ENCODE measurements at regions not wholly inside any gene's neighbourhood (a gene's known extent, or its start where the extent isn't known, plus 50 kb on each side); places are given as distances from the start of the nearest gene placed in this dataset.

DNA sequence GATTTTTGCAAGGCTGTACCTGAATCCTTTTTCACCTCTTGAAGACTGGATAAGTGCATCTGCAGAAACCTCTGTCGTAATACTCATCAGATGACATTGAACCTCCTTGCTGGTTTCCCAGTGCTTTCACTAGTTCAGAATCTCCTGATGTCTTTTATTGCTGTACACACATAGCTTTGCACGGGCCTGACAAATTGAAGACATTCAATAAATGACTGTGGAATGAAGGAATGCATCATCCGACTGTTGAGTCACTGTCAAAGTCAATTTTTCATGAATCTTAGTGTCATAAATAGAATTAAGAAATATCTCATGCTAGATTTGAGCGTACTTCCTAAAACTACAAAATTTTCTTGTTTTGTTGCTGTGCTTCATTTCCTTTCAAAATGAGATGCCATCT lies 598.2 kb upstream of the MAP3K7 start:
- Histone ChIP-seq H3K9ac (ENCODE audit: insufficient read depth, low read length, poor library complexity, severe bottlenecking) (no peak overlapping the region), H3K79me2 (ENCODE audit: insufficient read depth, low read length) (no peaks in the 10 kb centered on the region), H3K27me3 (ENCODE audit: control insufficient read depth in 2 of 2, insufficient read depth in 2 of 2, low read length in 2 of 2) (no peaks in the 10 kb centered on the region), H4K20me1 (ENCODE audit: insufficient read depth, low read length) (no peaks in the 10 kb centered on the region), H2AFZ (ENCODE audit: insufficient read depth, low read depth, low read length, poor library complexity, severe bottlenecking) (no peak overlapping the region), H3K36me3 (replicated peaks in 1 of 2; ENCODE audit: control insufficient read depth in 1 of 2, insufficient read depth in 2 of 2, low read length in 2 of 2) (no peaks in the 10 kb centered on the region), H3K4me3 (replicated peaks in 1 of 3; ENCODE audit: low read depth in 2 of 3, low read length in 3 of 3) (no peak overlapping the region), H3K27ac (ENCODE audit: low read depth in 1 of 2, low read length in 2 of 2) (no peak overlapping the region), H3K4me2 (replicated peaks; ENCODE audit: extremely low read depth, low read length, poor library complexity, severe bottlenecking) (no peak overlapping the region), H3K9me3 (replicated peaks in 1 of 2; ENCODE audit: control insufficient read depth in 1 of 2, insufficient read depth in 1 of 2, low read length in 2 of 2) (no peaks in the 10 kb centered on the region), H3K4me1 (ENCODE audit: control insufficient read depth in 1 of 2, insufficient read depth in 2 of 2, low read length in 2 of 2) (no peaks in the 10 kb centered on the region)
- H3K27ac Mint-ChIP-seq, result no peak overlapping the region
- H3K4me3 Mint-ChIP-seq, result no peak overlapping the region
- H3K27me3 Mint-ChIP-seq (ENCODE audit: low read depth in 3 of 3), result peaks cover 0 to 1% (median 0%) of the 10 kb centered on the region in 3 donors
- WGBS (ENCODE audit: insufficient coverage), result no CpG with 5 or more reads among the region's 4 CpGs
- TF ChIP-seq, protein P1, sequence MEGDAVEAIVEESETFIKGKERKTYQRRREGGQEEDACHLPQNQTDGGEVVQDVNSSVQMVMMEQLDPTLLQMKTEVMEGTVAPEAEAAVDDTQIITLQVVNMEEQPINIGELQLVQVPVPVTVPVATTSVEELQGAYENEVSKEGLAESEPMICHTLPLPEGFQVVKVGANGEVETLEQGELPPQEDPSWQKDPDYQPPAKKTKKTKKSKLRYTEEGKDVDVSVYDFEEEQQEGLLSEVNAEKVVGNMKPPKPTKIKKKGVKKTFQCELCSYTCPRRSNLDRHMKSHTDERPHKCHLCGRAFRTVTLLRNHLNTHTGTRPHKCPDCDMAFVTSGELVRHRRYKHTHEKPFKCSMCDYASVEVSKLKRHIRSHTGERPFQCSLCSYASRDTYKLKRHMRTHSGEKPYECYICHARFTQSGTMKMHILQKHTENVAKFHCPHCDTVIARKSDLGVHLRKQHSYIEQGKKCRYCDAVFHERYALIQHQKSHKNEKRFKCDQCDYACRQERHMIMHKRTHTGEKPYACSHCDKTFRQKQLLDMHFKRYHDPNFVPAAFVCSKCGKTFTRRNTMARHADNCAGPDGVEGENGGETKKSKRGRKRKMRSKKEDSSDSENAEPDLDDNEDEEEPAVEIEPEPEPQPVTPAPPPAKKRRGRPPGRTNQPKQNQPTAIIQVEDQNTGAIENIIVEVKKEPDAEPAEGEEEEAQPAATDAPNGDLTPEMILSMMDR (IDR thresholded peaks at IDR 0.05), result no peak
- peaks cover 0 to 3% (median 2%) of the 10 kb centered on the region in 7 donors for H3K9me3 Mint-ChIP-seq
- DNase-seq, result no peak
- intact Hi-C loops (cut with micrococcal nuclease), result no loop called here
- H3K4me1 Mint-ChIP-seq, result no peaks in the 10 kb centered on the region
- no peaks in the 10 kb centered on the region for H3K36me3 Mint-ChIP-seq

DNA sequence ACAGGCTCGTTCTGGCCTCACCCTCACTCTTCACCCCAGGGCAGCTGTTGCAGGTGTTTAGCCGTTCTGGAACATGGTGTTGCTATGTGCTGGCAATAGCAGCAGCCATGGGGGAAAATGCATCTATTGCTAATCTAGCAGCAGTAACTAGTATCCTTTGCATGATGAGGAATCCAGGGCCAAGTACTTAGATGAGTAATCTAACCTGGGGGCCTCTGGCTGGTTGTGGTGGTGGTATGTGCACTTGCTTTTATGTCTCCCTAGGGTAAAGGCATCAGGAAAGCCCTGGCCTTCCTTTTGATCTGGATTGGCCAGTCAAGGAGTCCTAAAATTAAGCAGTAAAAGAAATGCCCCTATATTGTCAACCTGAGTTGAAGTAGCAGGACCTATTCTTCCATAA lies 594.5 kb upstream of the MAP3K7 start:
- Histone ChIP-seq H3K9ac (ENCODE audit: insufficient read depth, low read length, poor library complexity, severe bottlenecking) (no peak overlapping the region), H2AFZ (ENCODE audit: insufficient read depth, low read depth, low read length, poor library complexity, severe bottlenecking) (no peak overlapping the region), H3K4me2 (replicated peaks; ENCODE audit: extremely low read depth, low read length, poor library complexity, severe bottlenecking) (no peak overlapping the region), H4K20me1 (ENCODE audit: insufficient read depth, low read length) (no peaks in the 10 kb centered on the region), H3K4me1 (ENCODE audit: control insufficient read depth in 1 of 2, insufficient read depth in 2 of 2, low read length in 2 of 2) (no peaks in the 10 kb centered on the region), H3K36me3 (replicated peaks in 1 of 2; ENCODE audit: control insufficient read depth in 1 of 2, insufficient read depth in 2 of 2, low read length in 2 of 2) (no peaks in the 10 kb centered on the region), H3K4me3 (replicated peaks in 1 of 3; ENCODE audit: low read depth in 2 of 3, low read length in 3 of 3) (no peak overlapping the region), H3K27me3 (ENCODE audit: control insufficient read depth in 2 of 2, insufficient read depth in 2 of 2, low read length in 2 of 2) (no peaks in the 10 kb centered on the region), H3K27ac (ENCODE audit: low read depth in 1 of 2, low read length in 2 of 2) (no peak overlapping the region), H3K9me3 (replicated peaks in 1 of 2; ENCODE audit: control insufficient read depth in 1 of 2, insufficient read depth in 1 of 2, low read length in 2 of 2) (no peaks in the 10 kb centered on the region), H3K79me2 (ENCODE audit: insufficient read depth, low read length) (no peaks in the 10 kb centered on the region)
- DNase-seq, result no peak
- Mint-ChIP-seq H3K9me3 (peaks cover 0 to 2% (median 0%) of the 10 kb centered on the region in 7 donors), H3K27ac (no peak overlapping the region), H3K4me3 (no peak overlapping the region), H3K36me3 (no peaks in the 10 kb centered on the region), H3K27me3 (ENCODE audit: low read depth in 3 of 3) (peaks cover 0 to 4% (median 0%) of the 10 kb centered on the region in 3 donors), H3K4me1 (no peaks in the 10 kb centered on the region)
- intact Hi-C loops (cut with micrococcal nuclease), result no loop called here
- TF ChIP-seq, protein P1 (IDR thresholded peaks at IDR 0.05), result no peak
- 83% methylated on average over 2 of the region's 2 CpGs for WGBS (ENCODE audit: insufficient coverage)
